A549 (cell line): ENCODE measurements at regions not wholly inside any gene's neighbourhood (a gene's known extent, or its start where the extent isn't known, plus 50 kb on each side); places are given as distances from the start of the nearest gene placed in this dataset.

Source experiments
- CBX2 ChIP-seq: fragments of 200-600 bp; sonication (generic); IDR thresholded peaks from 2 replicates; pipeline ENCODE4 v1.6.1; 2016; ENCODE audit warnings: low read depth, mild to moderate bottlenecking, borderline replicate concordance
- EP300 ChIP-seq, 2 experiments: fragments of >200 bp; sonication (Bioruptor Twin); formaldehyde crosslinking; IDR thresholded peaks; 2 replicates in 1 of 2; 3 replicates in 1 of 2; pipeline ENCODE4 v1.6.1; 2016 to 2017
- POLR2A ChIP-seq: IDR thresholded peaks from 2 replicates; pipeline ENCODE4 v1.6.1; 2012; ENCODE audit warnings: mild to moderate bottlenecking, low read length
- RFX5 ChIP-seq: fragments of 450-650 bp; IDR thresholded peaks from 2 replicates; pipeline ENCODE4 v1.7.1; 2014; ENCODE audit warnings: antibody characterized with exemption, mild to moderate bottlenecking, moderate library complexity
- RNF2 ChIP-seq: fragments of 200-600 bp; sonication (generic); IDR thresholded peaks from 2 replicates; pipeline ENCODE4 v1.6.1; 2016; ENCODE audit warnings: low read depth, mild to moderate bottlenecking, antibody characterized with exemption, moderate library complexity, borderline replicate concordance
- TF ChIP-seq, protein P1 (sequence below): fragments of >200 bp; sonication (Bioruptor Twin); formaldehyde crosslinking; IDR thresholded peaks from 3 replicates; pipeline ENCODE4 v1.5.1; 2016

GRCh38 chr6:88374553-88374952 lies 208.4 kb upstream of the CNR1 start:
- TF ChIP-seq RNF2, result no peak
- TF ChIP-seq, protein P1, sequence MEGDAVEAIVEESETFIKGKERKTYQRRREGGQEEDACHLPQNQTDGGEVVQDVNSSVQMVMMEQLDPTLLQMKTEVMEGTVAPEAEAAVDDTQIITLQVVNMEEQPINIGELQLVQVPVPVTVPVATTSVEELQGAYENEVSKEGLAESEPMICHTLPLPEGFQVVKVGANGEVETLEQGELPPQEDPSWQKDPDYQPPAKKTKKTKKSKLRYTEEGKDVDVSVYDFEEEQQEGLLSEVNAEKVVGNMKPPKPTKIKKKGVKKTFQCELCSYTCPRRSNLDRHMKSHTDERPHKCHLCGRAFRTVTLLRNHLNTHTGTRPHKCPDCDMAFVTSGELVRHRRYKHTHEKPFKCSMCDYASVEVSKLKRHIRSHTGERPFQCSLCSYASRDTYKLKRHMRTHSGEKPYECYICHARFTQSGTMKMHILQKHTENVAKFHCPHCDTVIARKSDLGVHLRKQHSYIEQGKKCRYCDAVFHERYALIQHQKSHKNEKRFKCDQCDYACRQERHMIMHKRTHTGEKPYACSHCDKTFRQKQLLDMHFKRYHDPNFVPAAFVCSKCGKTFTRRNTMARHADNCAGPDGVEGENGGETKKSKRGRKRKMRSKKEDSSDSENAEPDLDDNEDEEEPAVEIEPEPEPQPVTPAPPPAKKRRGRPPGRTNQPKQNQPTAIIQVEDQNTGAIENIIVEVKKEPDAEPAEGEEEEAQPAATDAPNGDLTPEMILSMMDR, result no peak
- TF ChIP-seq EP300 (IDR thresholded peaks at IDR 0.05), result no peak
- no peak for TF ChIP-seq POLR2A
- TF ChIP-seq RFX5, result no peak
- TF ChIP-seq CBX2, result no peak
